ENCODE measurements at regions not wholly inside any gene's neighbourhood (a gene's known extent, or its start where the extent isn't known, plus 50 kb on each side); places are given as distances from the start of the nearest gene placed in this dataset.

- intact Hi-C loops (cut with micrococcal nuclease), result loop anchor here (2.0 kb wide), 1 partner anchor 72 kb away; no protein-coding TSS in a partner anchor
- peak; percentile 65 for DNase-seq
- peak; percentile 96 for ATAC-seq
Measured at GRCh38 chr1:204814166-204814884, 56.3 kb upstream of the NFASC start.

- DNase-seq (no peak), ATAC-seq (no peak)
- intact Hi-C loops (cut with micrococcal nuclease), result no loop called here
Measured at GRCh38 chr1:204817341-204817740, 53.3 kb upstream of the NFASC start.

- DNase-seq, result no peak
- peak; percentile 56 for ATAC-seq
- intact Hi-C loops (cut with micrococcal nuclease), result no loop called here
Measured at GRCh38 chr1:204818998-204819397, 51.7 kb upstream of the NFASC start.

- ATAC-seq (no peak), DNase-seq (no peak)
- intact Hi-C loops (cut with micrococcal nuclease), result no loop called here
Measured at GRCh38 chr1:204819495-204819894, 51.2 kb upstream of the NFASC start.
